ENCODE measurements at regions not wholly inside any gene's neighbourhood (a gene's known extent, or its start where the extent isn't known, plus 50 kb on each side); places are given as distances from the start of the nearest gene placed in this dataset.
A peak's percentile ranks its signal among the peaks of the same experiment; 100 is the strongest.

GRCh38 chr2:183250472-183250871 lies 126.2 kb downstream of the NUP35 start:
- WGBS, 2 experiments (ENCODE audit: low coverage in 1 of 2, low lambda C conversion rate in 2 of 2, missing lambda C conversion rate in 2 of 2) = 55 to 61% methylated on average over 3 of the region's 3 CpGs
- Histone ChIP-seq H2AFZ (no peak overlapping the region), H3K9me2 (ENCODE audit: insufficient read depth) (no peaks in the 10 kb centered on the region), H4K20me1 (ENCODE audit: insufficient read depth) (no peaks in the 10 kb centered on the region), H3K27me3 (replicated peaks; ENCODE audit: insufficient read depth) (no peaks in the 10 kb centered on the region), H3K9ac (no peak overlapping the region), H3K27ac (no peak overlapping the region), H3K4me1 (ENCODE audit: insufficient read depth) (no peaks in the 10 kb centered on the region), H3K9me3 (ENCODE audit: low read depth) (no peaks in the 10 kb centered on the region), H3K36me3 (ENCODE audit: low read depth) (no peaks in the 10 kb centered on the region), H3K4me3 (no peak overlapping the region), H3F3A (ENCODE audit: insufficient read depth) (no peaks in the 10 kb centered on the region), H3K79me2 (ENCODE audit: insufficient read depth) (no peaks in the 10 kb centered on the region), H3K4me2 (ENCODE audit: unreplicated experiment) (no peak overlapping the region)
- in situ Hi-C loops (cut with MboI) = no loop called here
- TF ChIP-seq EZH2phosphoT487 (IDR thresholded peaks at IDR 0.05; ENCODE audit: insufficient read depth, low read depth) = no peak
- peak; percentile 21 for DNase-seq

- in situ Hi-C loops (cut with MboI) = no loop called here
Observed at GRCh38 chr2:183253441-183254130, 129.3 kb downstream of the NUP35 start.

GRCh38 chr2:183255411-183255810 lies 131.2 kb downstream of the NUP35 start:
- H3K4me2 ChIP-seq (ENCODE audit: unreplicated experiment) = no peak overlapping the region
- H3K27me3 ChIP-seq (replicated peaks; ENCODE audit: insufficient read depth) = no peaks in the 10 kb centered on the region
- H3K9me2 ChIP-seq (ENCODE audit: insufficient read depth) = no peaks in the 10 kb centered on the region
- TF ChIP-seq EZH2phosphoT487 (IDR thresholded peaks at IDR 0.05; ENCODE audit: insufficient read depth, low read depth) = no peak
- no peak for TF ChIP-seq EZH2 (IDR thresholded peaks at IDR 0.05; ENCODE audit: insufficient read depth, poor library complexity, severe bottlenecking)
- in situ Hi-C loops (cut with MboI) = no loop called here
- no peaks in the 10 kb centered on the region for H3K79me2 ChIP-seq (ENCODE audit: insufficient read depth)
- no peak overlapping the region for H3K9ac ChIP-seq
- no peaks in the 10 kb centered on the region for H3K4me1 ChIP-seq (ENCODE audit: insufficient read depth)
- H3K9me3 ChIP-seq (ENCODE audit: low read depth) = no peaks in the 10 kb centered on the region
- H3K27ac ChIP-seq = no peak overlapping the region
- WGBS, 2 experiments (ENCODE audit: low coverage in 1 of 2, low lambda C conversion rate in 2 of 2, missing lambda C conversion rate in 2 of 2) = 65 to 72% methylated on average over 2 of the region's 2 CpGs
- no peak overlapping the region for H3K4me3 ChIP-seq
- H4K20me1 ChIP-seq (ENCODE audit: insufficient read depth) = no peaks in the 10 kb centered on the region
- H2AFZ ChIP-seq = no peak overlapping the region
- DNase-seq = no peak
- no peaks in the 10 kb centered on the region for H3K36me3 ChIP-seq (ENCODE audit: low read depth)
- H3F3A ChIP-seq (ENCODE audit: insufficient read depth) = no peaks in the 10 kb centered on the region

More at GRCh38 chr2:183253441-183254130, 129.3 kb downstream of the NUP35 start:
- H3K27ac ChIP-seq = no peak overlapping the region
- no peaks in the 10 kb centered on the region for H3K9me2 ChIP-seq (ENCODE audit: insufficient read depth)
- no peak overlapping the region for H2AFZ ChIP-seq
- no peak overlapping the region for H3K9ac ChIP-seq
- H3K4me1 ChIP-seq (ENCODE audit: insufficient read depth) = no peaks in the 10 kb centered on the region
- no peaks in the 10 kb centered on the region for H3K9me3 ChIP-seq (ENCODE audit: low read depth)
- no peaks in the 10 kb centered on the region for H3K79me2 ChIP-seq (ENCODE audit: insufficient read depth)
- no peak for DNase-seq
- no peaks in the 10 kb centered on the region for H4K20me1 ChIP-seq (ENCODE audit: insufficient read depth)
- WGBS, 2 experiments (ENCODE audit: low coverage in 1 of 2, low lambda C conversion rate in 2 of 2, missing lambda C conversion rate in 2 of 2) = 70 to 71% methylated on average over 14 of the region's 14 CpGs
- no peaks in the 10 kb centered on the region for H3K36me3 ChIP-seq (ENCODE audit: low read depth)
- no peak overlapping the region for H3K4me3 ChIP-seq
- TF ChIP-seq EZH2phosphoT487 (IDR thresholded peaks at IDR 0.05; ENCODE audit: insufficient read depth, low read depth) = no peak
- no peak for TF ChIP-seq EZH2 (IDR thresholded peaks at IDR 0.05; ENCODE audit: insufficient read depth, poor library complexity, severe bottlenecking)
- no peak overlapping the region for H3K4me2 ChIP-seq (ENCODE audit: unreplicated experiment)
- no peaks in the 10 kb centered on the region for H3K27me3 ChIP-seq (replicated peaks; ENCODE audit: insufficient read depth)
- H3F3A ChIP-seq (ENCODE audit: insufficient read depth) = no peaks in the 10 kb centered on the region

GRCh38 chr2:183259921-183260320 lies 135.7 kb downstream of the NUP35 start:
- WGBS, 2 experiments (ENCODE audit: low coverage in 1 of 2, low lambda C conversion rate in 2 of 2, missing lambda C conversion rate in 2 of 2) = 40 to 56% methylated on average over 1 of the region's 1 CpG
- no peaks in the 10 kb centered on the region for H3K79me2 ChIP-seq (ENCODE audit: insufficient read depth)
- no peaks in the 10 kb centered on the region for H3K9me2 ChIP-seq (ENCODE audit: insufficient read depth)
- H3F3A ChIP-seq (ENCODE audit: insufficient read depth) = no peaks in the 10 kb centered on the region
- H2AFZ ChIP-seq = no peak overlapping the region
- no peak for DNase-seq
- no peaks in the 10 kb centered on the region for H3K27me3 ChIP-seq (replicated peaks; ENCODE audit: insufficient read depth)
- H3K4me3 ChIP-seq = no peak overlapping the region
- H3K36me3 ChIP-seq (ENCODE audit: low read depth) = no peaks in the 10 kb centered on the region
- no peaks in the 10 kb centered on the region for H4K20me1 ChIP-seq (ENCODE audit: insufficient read depth)
- H3K9ac ChIP-seq = no peak overlapping the region
- H3K4me1 ChIP-seq (ENCODE audit: insufficient read depth) = no peaks in the 10 kb centered on the region
- H3K9me3 ChIP-seq (ENCODE audit: low read depth) = no peaks in the 10 kb centered on the region
- no peak overlapping the region for H3K27ac ChIP-seq
- in situ Hi-C loops (cut with MboI) = no loop called here
- H3K4me2 ChIP-seq (ENCODE audit: unreplicated experiment) = no peak overlapping the region
- no peak for TF ChIP-seq EZH2phosphoT487 (IDR thresholded peaks at IDR 0.05; ENCODE audit: insufficient read depth, low read depth)
- no peak for TF ChIP-seq EZH2 (IDR thresholded peaks at IDR 0.05; ENCODE audit: insufficient read depth, poor library complexity, severe bottlenecking)

- H4K20me1 ChIP-seq (ENCODE audit: insufficient read depth) = no peaks in the 10 kb centered on the region
- no peaks in the 10 kb centered on the region for H3K9me2 ChIP-seq (ENCODE audit: insufficient read depth)
- no peaks in the 10 kb centered on the region for H3K4me1 ChIP-seq (ENCODE audit: insufficient read depth)
Observed at GRCh38 chr2:183260527-183260926, 136.3 kb downstream of the NUP35 start.

More at GRCh38 chr2:183260527-183260926, 136.3 kb downstream of the NUP35 start:
- H3K27me3 ChIP-seq (replicated peaks; ENCODE audit: insufficient read depth) = no peaks in the 10 kb centered on the region
- no peak overlapping the region for H3K4me3 ChIP-seq
- no peaks in the 10 kb centered on the region for H3K79me2 ChIP-seq (ENCODE audit: insufficient read depth)
- WGBS, 2 experiments (ENCODE audit: low coverage in 1 of 2, low lambda C conversion rate in 2 of 2, missing lambda C conversion rate in 2 of 2) = 87 to 88% methylated on average over 20 to 29 of the region's 29 CpGs
- no peak overlapping the region for H3K9ac ChIP-seq
- in situ Hi-C loops (cut with MboI) = no loop called here
- no peaks in the 10 kb centered on the region for H3K9me3 ChIP-seq (ENCODE audit: low read depth)
- H3K36me3 ChIP-seq (ENCODE audit: low read depth) = no peaks in the 10 kb centered on the region
- H3K4me2 ChIP-seq (ENCODE audit: unreplicated experiment) = no peak overlapping the region
- no peaks in the 10 kb centered on the region for H3F3A ChIP-seq (ENCODE audit: insufficient read depth)
- TF ChIP-seq EZH2 (IDR thresholded peaks at IDR 0.05; ENCODE audit: insufficient read depth, poor library complexity, severe bottlenecking) (no peak), EZH2phosphoT487 (IDR thresholded peaks at IDR 0.05; ENCODE audit: insufficient read depth, low read depth) (no peak)
- DNase-seq = no peak
- H3K27ac ChIP-seq = no peak overlapping the region
- H2AFZ ChIP-seq = no peak overlapping the region

Data from GM23248 (cell line).